ENCODE measurements at regions not wholly inside any gene's neighbourhood (a gene's known extent, or its start where the extent isn't known, plus 50 kb on each side); places are given as distances from the start of the nearest gene placed in this dataset.

DNA sequence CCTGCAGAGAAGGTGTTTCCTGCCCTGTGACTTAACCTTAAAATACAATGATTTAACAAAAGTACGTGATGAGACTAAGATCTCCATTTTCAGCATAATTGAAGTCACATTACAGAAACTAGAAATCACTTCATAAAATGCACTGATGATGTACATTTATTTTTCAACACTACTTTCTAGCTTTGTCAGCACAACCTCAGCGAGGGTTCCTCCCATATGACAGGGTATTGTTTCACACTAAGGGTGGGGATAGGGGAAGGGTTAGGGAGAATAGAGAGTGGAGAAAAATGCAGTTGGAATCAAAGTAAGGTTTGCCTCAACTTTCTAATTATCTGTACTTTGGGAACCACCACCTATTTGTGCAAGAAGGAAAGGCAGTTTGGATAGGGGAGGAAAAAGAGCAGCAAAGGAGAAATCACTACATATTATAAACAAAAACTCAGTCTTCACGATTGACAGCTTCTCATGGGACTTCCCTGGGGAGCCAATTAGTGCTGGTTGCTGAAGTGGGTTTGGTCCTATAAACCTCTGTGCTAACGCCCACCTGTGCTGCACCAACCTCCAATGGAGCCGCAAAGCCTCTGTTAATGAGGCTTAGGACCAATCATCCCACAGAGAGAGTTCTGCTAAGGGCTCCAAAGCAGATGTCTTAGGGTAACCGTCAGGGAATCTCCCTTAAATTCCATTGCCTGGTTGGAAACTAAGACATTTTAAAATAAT is 369.2 kb upstream of the PDE4D start:
- intact Hi-C loops (cut with DNase I): no loop called here
- H3K27ac ChIP-seq (replicated peaks in 1 of 4): no peak overlapping the region
- 85% methylated on average over 6 of the region's 6 CpGs for WGBS

DNA sequence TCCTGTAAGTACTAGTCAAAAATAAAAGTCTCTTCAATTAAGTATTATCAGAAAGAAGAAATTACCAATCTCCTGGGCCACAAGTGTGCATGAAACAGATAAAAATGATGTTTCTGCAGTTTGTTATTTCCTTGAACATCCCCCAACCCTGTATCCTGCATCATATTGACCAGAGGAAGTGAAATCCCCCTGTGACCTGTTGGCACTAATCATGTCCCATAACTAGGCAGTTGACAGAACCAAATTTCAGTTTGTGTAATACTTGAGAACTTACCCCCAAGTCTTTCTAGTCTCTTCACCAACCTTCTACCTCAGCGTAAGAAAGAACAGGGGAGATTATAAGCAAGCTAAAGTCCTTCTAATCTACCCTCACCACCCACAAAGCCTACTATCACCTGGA is 368.2 kb upstream of the PDE4D start:
- 94% methylated on average over 1 of the region's 1 CpG for WGBS
- Histone ChIP-seq H3K4me1 (peaks cover 0 to 11% (median 2%) of the 10 kb centered on the region in 4 donors), H3K36me3 (no peaks in the 10 kb centered on the region), H3K27me3 (no peaks in the 10 kb centered on the region), H3K27ac (replicated peaks in 1 of 4) (no peak overlapping the region), H3K9me3 (no peaks in the 10 kb centered on the region), H3K4me3 (no peak overlapping the region)
- no peak for DNase-seq (ENCODE audit: extremely low spot score)
- no peak for TF ChIP-seq POLR2AphosphoS5 (IDR thresholded peaks at IDR 0.05)
- no peak for TF ChIP-seq EP300 (IDR thresholded peaks at IDR 0.05)
- TF ChIP-seq, protein P1, sequence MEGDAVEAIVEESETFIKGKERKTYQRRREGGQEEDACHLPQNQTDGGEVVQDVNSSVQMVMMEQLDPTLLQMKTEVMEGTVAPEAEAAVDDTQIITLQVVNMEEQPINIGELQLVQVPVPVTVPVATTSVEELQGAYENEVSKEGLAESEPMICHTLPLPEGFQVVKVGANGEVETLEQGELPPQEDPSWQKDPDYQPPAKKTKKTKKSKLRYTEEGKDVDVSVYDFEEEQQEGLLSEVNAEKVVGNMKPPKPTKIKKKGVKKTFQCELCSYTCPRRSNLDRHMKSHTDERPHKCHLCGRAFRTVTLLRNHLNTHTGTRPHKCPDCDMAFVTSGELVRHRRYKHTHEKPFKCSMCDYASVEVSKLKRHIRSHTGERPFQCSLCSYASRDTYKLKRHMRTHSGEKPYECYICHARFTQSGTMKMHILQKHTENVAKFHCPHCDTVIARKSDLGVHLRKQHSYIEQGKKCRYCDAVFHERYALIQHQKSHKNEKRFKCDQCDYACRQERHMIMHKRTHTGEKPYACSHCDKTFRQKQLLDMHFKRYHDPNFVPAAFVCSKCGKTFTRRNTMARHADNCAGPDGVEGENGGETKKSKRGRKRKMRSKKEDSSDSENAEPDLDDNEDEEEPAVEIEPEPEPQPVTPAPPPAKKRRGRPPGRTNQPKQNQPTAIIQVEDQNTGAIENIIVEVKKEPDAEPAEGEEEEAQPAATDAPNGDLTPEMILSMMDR (IDR thresholded peaks at IDR 0.05): no peak
- TF ChIP-seq POLR2A (IDR thresholded peaks at IDR 0.05; ENCODE audit: low read depth): no peak
- intact Hi-C loops (cut with DNase I): no loop called here

More for the DNA sequence above, 369.2 kb upstream of the PDE4D start:
- no peaks in the 10 kb centered on the region for H3K36me3 ChIP-seq
- no peak overlapping the region for H3K4me3 ChIP-seq
- peaks cover 0 to 13% (median 5%) of the 10 kb centered on the region in 4 donors for H3K4me1 ChIP-seq
- TF ChIP-seq POLR2A (IDR thresholded peaks at IDR 0.05; ENCODE audit: low read depth) (no peak), POLR2AphosphoS5 (IDR thresholded peaks at IDR 0.05) (no peak), EP300 (IDR thresholded peaks at IDR 0.05) (no peak)
- TF ChIP-seq, protein P1 (IDR thresholded peaks at IDR 0.05): no peak
- DNase-seq (ENCODE audit: extremely low spot score): no peak
- no peaks in the 10 kb centered on the region for H3K9me3 ChIP-seq
- H3K27me3 ChIP-seq: no peaks in the 10 kb centered on the region

DNA sequence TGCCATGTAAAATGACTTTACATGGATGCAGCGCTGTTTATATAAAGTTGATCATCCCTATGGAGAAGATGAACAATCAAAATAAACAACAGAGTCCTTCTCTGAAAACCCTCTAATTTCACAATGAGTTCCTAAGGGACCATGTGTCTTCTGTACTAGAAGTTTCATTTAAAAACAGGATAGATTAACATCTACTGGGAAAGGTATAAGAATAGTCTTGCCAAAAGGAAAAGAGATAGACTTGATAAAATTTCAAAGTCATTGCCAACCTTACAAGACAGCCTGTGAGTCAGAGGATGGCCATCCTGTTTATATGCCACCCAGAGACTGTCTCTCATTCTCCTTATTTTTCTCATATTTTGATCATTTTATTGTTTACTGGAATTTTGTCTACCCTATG is 367.1 kb upstream of the PDE4D start:
- H3K27me3 ChIP-seq: no peaks in the 10 kb centered on the region
- 90% methylated on average over 1 of the region's 1 CpG for WGBS
- no peaks in the 10 kb centered on the region for H3K36me3 ChIP-seq
- intact Hi-C loops (cut with DNase I): no loop called here
- no peak overlapping the region for H3K27ac ChIP-seq (replicated peaks in 1 of 4)
- H3K9me3 ChIP-seq: no peaks in the 10 kb centered on the region
- TF ChIP-seq, protein P1 (IDR thresholded peaks at IDR 0.05): no peak
- TF ChIP-seq POLR2AphosphoS5 (IDR thresholded peaks at IDR 0.05) (no peak), EP300 (IDR thresholded peaks at IDR 0.05) (no peak), POLR2A (IDR thresholded peaks at IDR 0.05; ENCODE audit: low read depth) (no peak)
- no peak overlapping the region for H3K4me3 ChIP-seq
- peaks cover 0 to 11% (median 2%) of the 10 kb centered on the region in 4 donors for H3K4me1 ChIP-seq
- DNase-seq (ENCODE audit: extremely low spot score): no peak

DNA sequence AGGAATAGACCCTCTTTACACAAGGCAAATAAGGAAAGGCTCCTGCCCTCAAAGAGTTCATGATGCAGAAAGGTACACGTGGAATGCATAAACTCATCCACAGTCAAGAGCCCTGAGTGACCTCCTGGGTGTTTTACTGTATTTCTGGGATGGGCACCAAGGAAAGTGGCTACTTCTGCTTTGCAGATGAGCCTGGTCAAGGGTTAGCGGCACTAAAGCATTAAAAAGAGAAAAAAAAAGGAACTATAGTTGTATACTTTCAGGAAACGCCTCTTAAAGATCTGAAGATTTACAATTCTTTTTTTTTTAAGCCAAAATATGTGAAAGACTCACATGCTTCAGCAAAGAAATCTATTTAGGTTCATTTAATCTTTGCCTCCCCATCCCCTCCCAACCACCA is 366.2 kb upstream of the PDE4D start:
- no peak for TF ChIP-seq EP300 (IDR thresholded peaks at IDR 0.05)
- TF ChIP-seq POLR2A (IDR thresholded peaks at IDR 0.05; ENCODE audit: low read depth): no peak
- no peak for TF ChIP-seq POLR2AphosphoS5 (IDR thresholded peaks at IDR 0.05)
- TF ChIP-seq, protein P1 (IDR thresholded peaks at IDR 0.05): no peak

More for the DNA sequence above, 366.2 kb upstream of the PDE4D start:
- 81% methylated on average over 3 of the region's 3 CpGs for whole genome bisulfite sequencing
- Histone ChIP-seq H3K36me3 (no peaks in the 10 kb centered on the region), H3K4me3 (no peak overlapping the region), H3K4me1 (peaks cover 0 to 11% (median under 1%) of the 10 kb centered on the region in 4 donors), H3K9me3 (no peaks in the 10 kb centered on the region), H3K27ac (replicated peaks in 1 of 4) (no peak overlapping the region), H3K27me3 (no peaks in the 10 kb centered on the region)
- intact Hi-C loops (cut with DNase I): no loop called here
- no peak for DNase-seq (ENCODE audit: extremely low spot score)
